ENCODE measurements at regions not wholly inside any gene's neighbourhood (a gene's known extent, or its start where the extent isn't known, plus 50 kb on each side); places are given as distances from the start of the nearest gene placed in this dataset.

DNA sequence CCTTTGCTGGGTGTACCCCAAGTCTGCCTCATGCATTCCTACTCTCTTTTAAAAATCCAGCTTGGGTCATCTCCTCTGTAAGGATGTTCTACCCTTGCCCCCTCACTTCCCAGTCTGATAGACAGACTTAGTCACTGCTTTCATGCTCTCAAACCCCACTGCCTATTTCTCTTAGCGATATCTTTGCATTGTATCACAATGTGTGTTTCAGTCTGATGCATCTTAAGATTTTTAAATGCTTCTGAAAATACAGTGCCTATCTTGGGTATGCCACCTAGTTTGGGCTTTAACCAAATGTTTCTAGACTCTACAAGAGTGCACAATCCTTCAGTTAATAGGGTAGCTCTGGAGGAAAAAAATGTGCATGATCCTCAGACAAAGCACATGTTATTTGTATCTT is 97.8 kb downstream of the SNX18 start:
- DNase-seq (ENCODE audit: low read depth in 2 of 2): no peak

GRCh38 chr5:54612711-54613110 is 95.2 kb downstream of the SNX18 start:
- no peak for DNase-seq (ENCODE audit: low read depth in 2 of 2)

DNA sequence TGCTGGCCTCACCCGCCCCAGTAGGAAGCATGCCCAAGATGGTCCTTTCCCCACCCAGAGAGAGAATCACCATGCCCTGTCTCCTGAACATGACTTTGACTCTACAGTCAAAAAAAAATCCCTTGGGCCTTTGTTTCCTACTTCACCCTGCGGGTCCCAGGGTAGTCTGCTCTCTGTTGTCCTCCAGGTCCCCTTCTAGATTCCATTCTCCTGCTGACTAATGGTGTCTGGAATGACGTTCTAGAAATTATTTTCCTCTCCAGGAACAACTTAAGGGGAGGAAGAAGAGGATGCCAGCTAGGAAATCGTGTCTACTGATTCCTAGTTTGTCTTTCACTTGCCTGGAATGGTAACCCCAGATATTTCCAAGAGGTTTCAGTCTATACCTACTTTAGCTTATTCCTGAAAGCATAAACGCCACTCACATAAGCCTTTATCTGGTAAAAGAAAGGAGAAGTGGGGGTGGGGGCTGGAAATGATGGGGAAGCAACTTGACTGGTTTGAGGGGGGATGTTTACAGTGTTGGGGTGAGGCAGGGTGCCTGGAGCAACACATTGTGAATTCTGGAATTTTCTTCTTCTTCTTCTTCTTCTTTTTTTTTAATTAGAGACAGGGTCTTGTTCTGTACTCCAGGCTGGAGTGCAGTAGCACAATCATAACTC is 93.9 kb downstream of the SNX18 start:
- DNase-seq (ENCODE audit: low read depth in 2 of 2): no peak

- no peak for DNase-seq (ENCODE audit: low read depth in 2 of 2)
Measured at GRCh38 chr5:54610197-54610944, 92.8 kb downstream of the SNX18 start.

DNA sequence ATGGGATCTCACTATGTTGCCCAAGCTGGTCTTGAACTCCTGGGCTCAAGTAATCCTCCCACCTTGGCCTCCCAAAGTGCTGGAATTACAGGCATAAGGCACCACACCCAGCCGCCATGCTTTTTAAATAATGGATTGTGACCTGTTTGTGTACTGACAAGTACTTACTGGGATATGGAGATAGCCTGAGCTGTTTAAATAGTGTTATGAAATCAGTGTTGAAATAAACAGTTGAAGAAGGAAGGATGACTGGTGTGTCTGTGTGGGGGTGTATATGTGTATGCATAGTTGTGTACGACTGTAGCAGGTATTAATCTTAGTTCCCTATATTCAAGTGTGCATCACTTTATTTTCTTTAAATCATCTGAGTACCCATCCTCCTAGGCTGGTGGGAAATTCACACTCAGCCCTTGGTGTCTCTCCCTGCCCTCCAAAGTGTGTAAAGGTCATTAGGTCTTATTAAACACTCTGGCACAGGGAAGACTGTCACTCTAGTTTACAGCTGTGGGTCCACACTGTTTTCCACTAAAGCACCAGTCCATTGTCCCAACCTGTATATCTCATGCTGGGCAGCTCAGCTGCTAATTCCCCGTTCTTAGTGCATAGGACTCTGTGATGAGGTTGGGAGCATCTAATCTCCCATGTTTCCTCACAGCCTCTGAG is 91.0 kb downstream of the SNX18 start:
- DNase-seq (ENCODE audit: low read depth in 2 of 2): no peak

DNA sequence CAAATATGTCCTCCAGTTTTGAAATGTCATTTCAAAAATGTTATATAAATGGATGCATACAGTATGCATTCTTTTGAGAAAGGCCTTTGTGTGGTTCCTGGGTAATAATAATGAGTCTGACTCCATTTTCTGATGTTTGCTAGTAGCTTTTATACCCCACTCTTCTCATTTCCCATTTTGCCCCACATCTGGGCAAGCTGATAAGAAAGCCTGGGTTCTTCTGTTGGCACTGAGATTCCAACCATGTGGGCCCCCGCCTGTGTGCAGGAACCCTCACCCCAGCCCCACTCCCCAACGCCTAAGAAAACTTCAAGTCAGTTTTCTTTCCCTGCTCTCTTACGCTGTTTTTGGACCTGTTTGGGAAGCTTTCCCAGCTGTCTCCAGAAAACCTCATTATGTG is 89.4 kb downstream of the SNX18 start:
- DNase-seq (ENCODE audit: low read depth in 2 of 2): no peak

GRCh38 chr5:54603372-54603771 is 85.8 kb downstream of the SNX18 start:
- DNase-seq (ENCODE audit: low read depth in 2 of 2): no peak

DNA sequence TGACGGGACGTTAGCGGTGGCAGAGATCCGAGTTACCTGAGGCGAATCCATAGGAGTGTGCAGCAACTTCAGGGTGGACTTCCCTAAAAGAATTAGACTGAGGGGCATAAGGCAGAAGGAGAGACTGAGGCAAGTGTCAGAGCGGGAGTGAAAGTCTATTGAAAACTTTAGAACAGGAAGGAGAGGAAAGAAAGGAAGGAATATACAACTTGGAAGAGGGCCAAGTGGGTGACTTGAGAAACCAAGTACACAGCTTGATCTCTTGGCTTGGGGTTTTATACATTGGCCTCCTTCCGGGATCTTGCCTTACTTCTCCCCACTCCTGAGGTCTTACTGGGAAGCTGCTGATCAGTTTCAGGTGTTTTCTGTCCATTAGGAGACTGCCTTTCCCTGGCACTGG is 84.9 kb downstream of the SNX18 start:
- DNase-seq (ENCODE audit: low read depth in 2 of 2): no peak

DNA sequence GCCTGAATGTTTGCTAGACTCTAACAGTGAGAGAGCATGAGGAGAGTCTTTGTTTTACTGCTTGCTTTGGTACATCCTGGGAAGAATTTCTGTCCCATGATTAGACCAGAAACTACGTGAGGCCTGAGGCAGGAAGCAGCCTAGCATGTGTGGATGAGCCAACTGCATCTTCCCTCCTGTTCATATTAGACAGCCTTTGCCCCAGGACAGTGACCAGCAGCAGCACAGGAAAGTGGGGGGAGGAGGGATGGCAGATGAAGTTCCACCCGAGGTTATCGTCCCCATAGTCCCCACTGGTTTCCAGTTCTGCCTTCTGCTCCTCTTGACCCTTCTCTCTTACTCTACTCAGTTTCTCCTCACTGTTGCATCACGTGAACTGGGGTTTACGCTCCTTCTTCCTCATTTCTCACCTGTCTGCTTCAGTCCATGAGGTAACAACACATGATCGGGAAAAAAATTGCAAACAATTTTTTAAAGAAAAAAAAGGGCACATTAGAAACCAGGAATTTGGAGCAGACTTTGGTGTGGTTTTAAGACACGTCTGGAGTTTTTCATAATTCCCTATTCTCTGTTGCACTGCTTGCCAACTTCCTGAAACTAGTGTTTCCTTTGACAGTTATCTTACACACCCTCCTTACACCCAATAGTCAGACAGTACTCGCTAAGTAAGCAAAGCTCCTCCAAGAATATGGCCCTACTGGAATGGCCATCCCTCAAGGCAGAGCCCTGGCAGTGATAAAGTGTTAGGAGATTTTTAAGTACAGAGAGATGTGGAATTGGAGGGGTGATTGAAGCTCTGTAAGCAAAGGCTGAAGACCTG is 84.1 kb downstream of the SNX18 start:
- no peak for DNase-seq (ENCODE audit: low read depth in 2 of 2)

All from stimulated activated CD4-positive, alpha-beta T cell treated with anti-CD3 and anti-CD28 coated beads, Interleukin-1b, Interleukin-23, amount 100 ng/mL, for 1 hour (primary cell).